Body of pancreas (tissue), 4 donors: ENCODE measurements at regions not wholly inside any gene's neighbourhood (a gene's known extent, or its start where the extent isn't known, plus 50 kb on each side); places are given as distances from the start of the nearest gene placed in this dataset.
A peak's percentile ranks its signal among the peaks of the same experiment; 100 is the strongest.

ENCODE experiments used
- ATAC-seq: fragments of 150-250 bp; one replicate; pipeline ENCODE4 v1.9.1; 2016
- DNase-seq, 4 donors: peaks; one replicate each; pipeline ENCODE4 v3.0.0-alpha.2; 2019
- H3K27ac ChIP-seq, 4 donors: fragments of 200-600 bp; sonication (generic); 1 replicate in 3 of 4; 2 replicates in 1 of 4; pipeline versions ENCODE4 v1.5.1 to v1.6.1; 2016 to 2019; ENCODE audit warnings: mild to moderate bottlenecking in 1 of 4, mixed read lengths in 1 of 4, moderate library complexity in 1 of 4
- H3K27me3 ChIP-seq, 2 donors: fragments of 200-600 bp; sonication (generic); one replicate each; pipeline ENCODE4 v1.6.0; 2016; ENCODE audit warnings: mild to moderate bottlenecking in 1 of 2
- H3K36me3 ChIP-seq, 2 donors: fragments of 200-600 bp; sonication (generic); replicated peaks in 1 of 2; 2 replicates each; pipeline ENCODE4 v1.5.1; 2016; ENCODE audit warnings: low read depth in 2 of 2; ENCODE audit not compliant: insufficient read depth in 1 of 2
- H3K4me1 ChIP-seq: fragments of 200-600 bp; sonication (generic); one replicate; pipeline ENCODE4 v1.6.0; 2016
- H3K4me3 ChIP-seq, 2 donors: fragments of 200-600 bp; sonication (generic); 1 replicate in 1 of 2; 2 replicates in 1 of 2; pipeline ENCODE4 v1.5.1; 2016 to 2019
- H3K9me3 ChIP-seq, 3 donors: fragments of 200-600 bp; sonication (generic); 1 replicate in 2 of 3; 2 replicates in 1 of 3; pipeline ENCODE4 v1.5.1; 2016
- CTCF ChIP-seq, 7 experiments: fragments of 450-650 bp in 4 of 7; fragments of 200-600 bp in 3 of 7; sonication (generic) in 3 of 7; IDR thresholded peaks; one replicate each; pipeline ENCODE4 v1.5.1; 2016 to 2019; ENCODE audit warnings: antibody characterized with exemption in 7 of 7
- POLR2A ChIP-seq, 3 donors: fragments of 450-650 bp; IDR thresholded peaks; one replicate each; pipeline ENCODE4 v1.6.1; 2016; ENCODE audit warnings: antibody characterized with exemption in 3 of 3, mild to moderate bottlenecking in 2 of 3
- WGBS, 2 donors: methylation state at CpG; one replicate each; pipeline ENCODE4 v1.1.5; 2017; 5-methylcytosine and 5-hydroxymethylcytosine counted together
- intact Hi-C: fragments of 100-400 bp; cut with DNase I; formaldehyde crosslinking; loops from one replicate; pipeline ENCODE4 v1.15.1; 2023

GRCh38 chr9:13446938-13447842 lies 167.7 kb upstream of the MPDZ start:
- intact Hi-C loops, result no loop called here
- Histone ChIP-seq H3K36me3 (no peaks in the 10 kb centered on the region), H3K4me3 (no peak overlapping the region), H3K9me3 (no peaks in the 10 kb centered on the region), H3K4me1 (no peaks in the 10 kb centered on the region), H3K27ac (no peak overlapping the region), H3K27me3 (no peaks in the 10 kb centered on the region)
- ATAC-seq (no peak), DNase-seq (no peak)
- 36 to 37% methylated on average over 5 of the region's 5 CpGs for WGBS, 2 donors
- TF ChIP-seq CTCF (IDR thresholded peaks at IDR 0.05) (peak in 4 of 7 experiments; percentile 6 to 30 (median 16)), POLR2A (IDR thresholded peaks at IDR 0.05) (no peak)

- no peaks in the 10 kb centered on the region for H3K4me1 ChIP-seq
- H3K36me3 ChIP-seq, result no peaks in the 10 kb centered on the region
- TF ChIP-seq CTCF (IDR thresholded peaks at IDR 0.05) (no peak), POLR2A (IDR thresholded peaks at IDR 0.05) (no peak)
- no peaks in the 10 kb centered on the region for H3K27me3 ChIP-seq
- DNase-seq, result no peak
- no peak overlapping the region for H3K27ac ChIP-seq
- 76 to 81% methylated on average over 8 of the region's 8 CpGs for WGBS, 2 donors
- no peak overlapping the region for H3K4me3 ChIP-seq
- intact Hi-C loops, result no loop called here
- H3K9me3 ChIP-seq, result no peaks in the 10 kb centered on the region
- ATAC-seq, result no peak
Measured at GRCh38 chr9:13446286-13446937, 166.9 kb upstream of the MPDZ start.

- no peak overlapping the region for H3K4me3 ChIP-seq
- no peaks in the 10 kb centered on the region for H3K4me1 ChIP-seq
- H3K36me3 ChIP-seq, result no peaks in the 10 kb centered on the region
- H3K9me3 ChIP-seq, result no peaks in the 10 kb centered on the region
- H3K27ac ChIP-seq, result no peak overlapping the region
- WGBS, 2 donors, result 67 to 73% methylated on average over 4 of the region's 4 CpGs
- H3K27me3 ChIP-seq, result no peaks in the 10 kb centered on the region
- ATAC-seq, result no peak
- TF ChIP-seq POLR2A (IDR thresholded peaks at IDR 0.05) (no peak), CTCF (IDR thresholded peaks at IDR 0.05) (no peak)
- DNase-seq, result no peak
- intact Hi-C loops, result no loop called here
Measured at GRCh38 chr9:13445103-13445500, 165.6 kb upstream of the MPDZ start.

GRCh38 chr9:13444245-13445102 lies 165.0 kb upstream of the MPDZ start:
- no peaks in the 10 kb centered on the region for H3K4me1 ChIP-seq
- ATAC-seq, result no peak
- intact Hi-C loops, result no loop called here
- no peak overlapping the region for H3K4me3 ChIP-seq
- H3K27ac ChIP-seq, result no peak overlapping the region
- H3K9me3 ChIP-seq, result no peaks in the 10 kb centered on the region
- WGBS, 2 donors, result 45 to 53% methylated on average over 10 of the region's 10 CpGs
- H3K27me3 ChIP-seq, result no peaks in the 10 kb centered on the region
- no peak for DNase-seq
- no peaks in the 10 kb centered on the region for H3K36me3 ChIP-seq
- TF ChIP-seq CTCF (IDR thresholded peaks at IDR 0.05) (no peak), POLR2A (IDR thresholded peaks at IDR 0.05) (no peak)
